T-helper 2 cell treated with Interferon-gamma antibody and Interleukin-4, amounts not matched to agents 100 ng/mL and 5 ng/mL, for 36 hours (primary cell): ENCODE measurements at regions not wholly inside any gene's neighbourhood (a gene's known extent, or its start where the extent isn't known, plus 50 kb on each side); places are given as distances from the start of the nearest gene placed in this dataset.

ENCODE experiments used
- intact Hi-C: fragments of 100-400 bp; cut with micrococcal nuclease; formaldehyde crosslinking; loops from one replicate; pipeline ENCODE4 v1.15.1; 2023

DNA sequence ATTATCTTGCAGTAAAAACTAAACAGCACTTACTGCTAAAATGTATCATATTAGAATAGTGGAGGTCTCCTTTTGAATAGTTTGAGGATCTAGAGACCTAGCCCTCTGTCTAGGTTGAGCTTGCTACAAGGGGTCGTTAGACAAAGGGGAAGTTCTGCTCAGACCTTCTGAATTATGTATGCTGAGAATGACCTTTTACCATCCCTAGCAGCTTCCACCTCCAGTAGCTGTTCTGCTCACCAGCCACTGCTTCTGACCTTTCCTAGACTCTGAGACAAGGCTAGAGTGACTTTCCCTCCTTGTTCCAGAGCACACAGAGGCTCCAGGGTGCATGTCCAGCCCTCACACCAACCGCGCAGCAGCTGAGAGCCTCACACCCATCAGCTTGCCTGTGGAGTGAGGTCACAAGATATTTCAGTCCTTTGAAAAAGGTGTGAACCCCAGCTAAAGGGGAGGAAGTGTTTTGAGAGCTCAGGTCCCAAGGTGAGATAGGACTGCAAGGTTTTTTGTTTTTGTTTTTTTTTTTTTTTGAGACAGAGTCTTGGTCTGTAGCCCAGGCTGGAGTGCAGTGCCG is 289.3 kb upstream of the TNP1 start:
- intact Hi-C loops: no loop called here

DNA sequence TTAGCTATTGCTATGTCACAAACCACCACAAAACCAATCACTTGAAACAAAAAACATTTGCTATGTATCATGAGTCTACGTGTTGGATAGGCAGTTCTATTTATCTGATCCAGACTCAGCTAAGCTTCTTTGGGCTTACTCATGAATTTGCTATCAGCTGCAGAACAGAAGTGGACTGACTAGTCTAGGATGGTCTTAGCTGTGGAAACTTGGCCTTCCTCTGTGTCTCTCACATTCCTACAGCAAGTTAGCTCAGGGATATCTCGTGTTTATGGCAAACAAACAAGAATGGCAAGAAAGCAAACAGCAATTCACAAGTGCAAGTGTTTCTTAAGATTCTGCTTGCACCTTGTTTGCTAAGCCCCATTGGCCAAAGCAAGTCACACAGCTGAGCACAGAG is 288.0 kb upstream of the TNP1 start:
- intact Hi-C loops: no loop called here

DNA sequence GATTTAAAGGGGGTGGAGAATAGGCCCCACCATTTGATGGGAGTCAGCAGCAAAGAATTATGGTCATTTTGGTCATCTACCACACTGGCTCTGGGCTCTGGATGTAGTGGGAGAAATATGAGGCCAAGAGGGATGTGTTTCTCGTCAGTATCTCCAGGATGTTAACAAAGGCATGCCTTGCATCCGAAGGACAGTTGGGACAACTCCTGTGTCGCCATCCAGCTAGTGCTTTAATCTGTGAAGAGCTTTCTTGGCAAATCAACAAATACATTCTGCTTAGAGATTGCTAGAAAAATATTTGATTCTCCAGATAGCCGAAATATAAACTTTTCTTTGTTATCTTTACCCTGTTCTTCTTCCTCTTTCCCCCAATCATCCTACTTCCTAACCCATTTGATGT is 287.1 kb upstream of the TNP1 start:
- intact Hi-C loops: no loop called here

DNA sequence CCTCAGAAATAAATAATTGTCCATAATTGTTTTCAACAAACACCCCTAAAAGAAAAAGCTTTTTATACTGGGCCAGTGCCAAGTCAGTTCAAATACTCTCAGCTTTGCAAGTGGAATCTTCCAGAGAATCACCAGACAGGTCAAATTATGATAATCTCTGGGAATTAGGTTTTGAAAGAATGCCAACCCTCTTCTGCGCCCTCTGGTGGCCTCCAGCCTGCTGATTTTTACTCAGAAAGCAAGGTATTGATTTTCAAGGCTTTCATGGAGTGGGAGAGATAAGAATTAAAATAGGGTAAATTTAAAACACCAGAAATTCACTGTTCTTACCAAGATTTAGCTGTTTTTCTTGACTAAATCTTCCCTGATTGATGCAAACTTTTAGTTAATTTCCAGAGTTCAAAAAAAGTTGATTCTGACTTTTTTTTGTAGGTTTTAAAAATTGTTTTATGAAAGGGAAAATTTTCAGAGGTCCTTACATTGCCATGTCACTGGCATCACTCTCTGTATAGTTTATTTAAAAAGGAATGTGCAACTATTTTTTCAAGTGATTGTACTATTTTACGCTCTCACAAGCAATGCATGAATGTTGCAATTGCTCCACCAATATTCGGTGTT is 282.9 kb upstream of the TNP1 start:
- intact Hi-C loops: loop anchor here (1.0 to 5.0 kb wide), 3 partner anchors 366 to 460 kb away; partner anchors contain the start of gene IGFBP5

DNA sequence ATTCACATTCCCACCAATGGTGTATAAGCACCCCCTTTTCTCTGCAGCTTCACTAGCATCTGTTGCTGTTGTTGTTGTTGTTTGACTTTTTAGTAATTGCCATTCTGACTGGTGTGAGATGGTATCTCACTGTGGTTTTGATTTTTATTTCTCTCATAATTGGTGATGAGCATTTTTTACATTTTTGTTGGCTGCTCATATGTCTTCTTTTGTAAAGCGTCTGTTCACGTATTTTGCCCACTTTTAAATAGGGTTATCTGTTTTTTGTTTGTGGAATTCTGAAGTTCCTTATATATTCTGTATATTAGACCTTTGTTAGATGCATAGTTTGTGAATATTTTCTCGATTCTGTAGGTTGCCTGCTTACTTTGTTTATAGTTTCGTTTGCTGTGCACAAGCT is 278.4 kb upstream of the TNP1 start:
- intact Hi-C loops: no loop called here

DNA sequence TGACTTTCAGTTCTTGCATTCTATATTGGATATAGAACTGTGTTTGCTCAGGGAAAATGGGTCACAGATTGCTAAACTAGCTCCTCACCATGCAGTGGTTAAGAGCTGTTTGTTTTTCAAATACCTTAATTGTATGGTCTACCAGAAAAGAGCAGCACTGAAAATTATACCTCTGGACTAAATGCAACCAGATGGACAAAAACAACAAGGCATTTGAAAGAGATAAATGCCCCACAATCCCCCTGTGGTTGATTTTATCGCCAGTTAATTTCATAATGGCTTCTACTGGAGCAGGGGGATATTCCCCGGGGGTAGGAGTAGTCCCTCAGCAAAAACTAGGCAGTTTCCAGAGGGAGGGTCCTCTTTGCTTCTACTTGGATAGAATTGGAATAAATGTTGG is 267.9 kb upstream of the TNP1 start:
- intact Hi-C loops: no loop called here

DNA sequence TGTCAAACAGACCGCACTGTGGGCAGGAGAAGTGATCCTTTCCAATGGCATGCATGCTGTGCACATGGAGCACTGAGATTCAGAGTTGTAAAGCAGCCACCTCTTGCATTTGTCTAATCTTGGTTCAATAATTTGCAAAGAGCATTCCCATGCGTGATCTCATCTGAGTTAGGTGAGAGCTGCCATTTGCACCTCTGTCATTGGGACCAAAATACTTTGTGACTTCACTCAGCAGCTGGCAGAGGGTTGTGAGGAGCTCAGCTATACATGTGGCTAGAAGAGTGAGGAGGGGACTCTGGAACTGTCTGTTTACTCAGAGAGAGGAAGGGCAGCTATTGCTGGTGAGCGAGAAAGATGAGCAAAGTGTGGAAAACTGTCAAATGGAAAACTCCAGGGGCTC is 265.1 kb upstream of the TNP1 start:
- intact Hi-C loops: no loop called here

DNA sequence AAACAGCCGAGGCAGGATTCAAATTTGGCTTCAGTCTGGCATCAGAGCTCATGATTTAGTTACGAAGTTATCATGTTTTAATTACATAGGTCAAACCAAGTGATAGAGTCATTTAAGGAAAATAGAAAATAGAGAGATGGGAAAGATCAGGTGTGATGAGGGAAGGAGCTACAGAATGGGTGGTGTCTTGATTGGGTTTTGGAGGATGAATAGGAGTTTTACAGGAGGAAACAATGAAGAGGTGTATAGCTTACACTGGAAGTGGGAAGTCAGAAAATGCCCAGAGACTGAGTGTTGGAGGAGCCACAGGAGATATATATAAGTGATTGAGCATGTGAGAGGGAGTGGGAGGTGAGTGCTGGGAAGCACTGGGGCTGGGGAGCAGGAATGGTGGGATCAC is 264.2 kb upstream of the TNP1 start:
- intact Hi-C loops: no loop called here

DNA sequence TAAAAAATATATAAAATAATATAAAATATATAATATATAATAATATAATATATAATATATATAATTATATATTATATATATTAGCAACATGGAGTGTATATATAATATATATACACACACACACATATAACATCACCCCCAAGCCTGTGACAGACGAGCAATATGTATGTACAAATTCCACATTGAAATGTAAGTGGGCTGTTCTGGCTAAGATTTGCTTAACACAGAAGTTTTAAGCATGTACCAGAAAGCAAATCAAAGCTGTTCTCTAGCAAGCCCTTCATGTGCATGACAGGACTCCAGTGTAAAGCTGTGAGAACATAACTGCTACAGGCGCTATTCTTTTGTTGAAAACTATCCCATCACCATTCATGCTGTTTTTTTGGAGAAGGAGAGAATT is 261.7 kb upstream of the TNP1 start:
- intact Hi-C loops: no loop called here

DNA sequence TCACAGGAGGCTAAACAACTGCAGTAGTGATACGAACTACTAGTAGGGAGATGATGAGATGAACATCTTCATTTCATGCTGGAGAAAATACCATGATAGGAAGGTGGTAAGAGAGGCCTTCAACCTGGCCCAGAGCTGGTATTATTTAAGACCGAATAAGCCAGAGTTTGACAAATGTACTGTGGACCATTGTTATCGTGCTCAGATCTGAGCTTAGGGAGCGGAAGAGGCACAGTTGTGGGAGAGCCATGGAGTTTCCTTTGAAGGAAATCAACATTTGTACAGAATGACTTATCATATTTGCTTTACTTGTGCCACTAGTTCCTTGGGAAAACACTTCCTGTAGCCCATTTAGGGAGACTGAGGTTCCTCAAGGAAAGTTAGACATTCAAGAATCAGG is 260.6 kb upstream of the TNP1 start:
- intact Hi-C loops: no loop called here

DNA sequence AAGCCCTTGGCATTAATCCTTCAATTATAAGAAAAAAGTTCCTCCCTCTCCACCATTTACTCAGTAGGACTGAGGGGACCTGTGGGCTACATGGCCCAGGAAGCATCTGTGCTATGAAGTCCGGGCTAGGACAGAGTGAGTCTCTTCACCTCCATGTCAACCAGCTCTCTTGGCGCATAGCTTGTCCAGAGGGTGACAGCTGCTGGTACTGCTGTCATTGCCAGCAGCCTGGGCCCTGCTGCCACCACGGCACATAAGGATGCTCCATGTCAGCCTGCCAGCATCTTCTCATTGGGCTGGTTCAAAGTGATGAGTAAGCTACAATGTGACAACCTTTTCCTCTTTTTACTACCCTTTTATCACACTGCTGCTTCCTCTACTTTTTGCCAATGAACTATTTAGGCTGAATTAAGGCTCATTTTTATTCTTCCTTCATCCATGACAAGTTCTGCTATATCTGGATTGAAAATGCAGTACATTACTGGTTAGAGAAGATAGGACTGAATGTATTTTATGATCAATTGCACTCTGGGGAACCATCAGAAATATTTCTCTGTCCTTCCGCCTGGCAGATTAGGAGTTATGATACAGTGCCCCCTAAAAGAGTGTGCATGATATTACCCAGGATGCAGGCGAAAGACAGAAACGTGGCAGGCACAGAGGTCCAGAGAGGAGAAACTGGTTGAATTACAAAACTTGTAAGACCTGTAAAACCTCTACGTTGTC is 258.9 kb upstream of the TNP1 start:
- intact Hi-C loops: no loop called here

DNA sequence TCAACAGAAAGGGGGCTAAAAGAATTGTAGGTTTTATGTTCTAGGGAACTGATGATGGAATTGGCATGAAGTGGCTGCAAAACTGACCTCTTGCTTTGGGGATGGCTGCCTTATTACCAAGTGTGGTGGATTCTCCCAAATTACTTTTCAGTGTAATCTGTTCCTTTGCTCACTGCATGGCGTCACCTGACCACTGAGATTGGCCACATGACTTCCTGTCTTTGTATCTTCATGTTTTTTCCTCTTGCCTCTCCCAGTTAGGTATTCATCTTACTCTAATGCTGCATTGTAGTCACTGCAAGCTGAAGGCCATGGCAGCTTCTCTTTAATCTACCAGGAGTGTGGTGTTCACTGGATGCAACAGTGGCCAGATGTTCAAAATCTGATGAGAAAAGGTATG is 257.7 kb upstream of the TNP1 start:
- intact Hi-C loops: no loop called here

DNA sequence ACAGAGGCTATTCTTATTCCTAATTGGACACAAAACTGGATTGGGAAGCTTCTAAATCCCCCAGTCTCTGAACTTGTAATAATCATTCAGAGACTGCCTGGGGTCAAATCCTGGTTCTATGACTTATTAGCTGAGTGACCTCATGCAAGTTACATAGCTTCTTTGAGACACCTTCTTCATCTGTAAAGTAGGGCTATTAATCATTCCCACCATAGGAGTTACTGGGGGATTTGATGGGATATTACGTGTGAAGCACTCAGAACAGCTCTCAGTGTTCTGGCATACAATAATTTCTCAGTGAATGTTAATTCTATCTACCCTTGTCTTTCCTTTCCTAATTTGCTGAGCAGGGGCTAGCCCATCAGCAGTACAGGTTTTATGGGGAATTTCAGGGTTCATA is 256.7 kb upstream of the TNP1 start:
- intact Hi-C loops: no loop called here

DNA sequence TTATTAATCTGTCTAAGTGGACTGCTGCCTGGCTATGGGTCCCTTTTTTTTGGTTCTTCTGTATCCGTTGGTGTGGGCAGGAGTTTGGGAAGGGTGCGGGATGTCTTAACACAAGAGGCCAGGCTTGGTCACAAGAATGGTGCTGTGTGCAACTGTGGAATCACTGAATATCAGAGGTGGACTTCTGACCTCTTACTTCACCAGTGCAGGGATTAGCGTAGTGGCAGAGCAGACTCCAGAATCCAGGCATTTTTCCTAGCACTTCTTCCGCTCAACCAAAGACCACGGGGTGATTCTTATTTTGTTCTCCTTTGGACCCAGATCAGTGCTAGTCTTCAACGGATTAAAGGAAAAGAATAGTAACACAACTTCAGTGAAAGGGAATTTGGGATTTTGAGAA is 254.3 kb upstream of the TNP1 start:
- intact Hi-C loops: no loop called here

DNA sequence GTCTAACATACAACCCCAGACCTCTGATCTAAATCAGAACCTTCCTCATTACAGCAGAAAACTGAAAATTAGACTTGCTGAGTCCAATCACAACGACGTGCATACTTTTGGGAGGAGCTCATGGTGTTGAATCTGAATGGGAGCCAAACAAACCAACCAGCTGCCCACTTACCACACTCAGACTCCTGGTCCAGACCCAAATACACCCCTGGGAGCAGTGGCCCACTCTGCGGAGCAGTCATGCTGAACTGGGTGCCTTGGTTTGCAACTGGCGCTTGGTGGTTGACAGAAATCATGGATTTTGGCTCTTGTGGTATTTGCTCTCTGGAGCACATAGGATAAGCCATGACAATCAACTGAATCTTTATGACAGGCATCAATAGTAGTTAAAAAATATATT is 253.6 kb upstream of the TNP1 start:
- intact Hi-C loops: no loop called here

DNA sequence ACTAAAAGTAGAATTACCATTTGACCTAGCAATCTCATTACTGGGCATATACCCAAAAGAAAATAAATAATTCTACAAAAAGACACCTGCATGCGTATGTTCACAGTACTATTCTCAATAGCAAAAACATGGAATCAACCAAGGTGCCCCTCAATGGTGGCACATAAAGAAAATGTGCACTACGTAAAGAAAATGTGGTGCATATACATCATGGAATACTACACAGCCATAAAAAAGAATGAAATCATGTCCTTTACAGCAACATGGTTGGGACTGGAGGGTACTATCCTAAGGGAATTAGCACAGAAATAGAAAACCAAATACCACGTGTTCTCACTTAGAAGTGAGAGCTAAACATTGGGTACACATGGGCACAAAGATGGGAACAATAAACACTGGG is 250.7 kb upstream of the TNP1 start:
- intact Hi-C loops: no loop called here

DNA sequence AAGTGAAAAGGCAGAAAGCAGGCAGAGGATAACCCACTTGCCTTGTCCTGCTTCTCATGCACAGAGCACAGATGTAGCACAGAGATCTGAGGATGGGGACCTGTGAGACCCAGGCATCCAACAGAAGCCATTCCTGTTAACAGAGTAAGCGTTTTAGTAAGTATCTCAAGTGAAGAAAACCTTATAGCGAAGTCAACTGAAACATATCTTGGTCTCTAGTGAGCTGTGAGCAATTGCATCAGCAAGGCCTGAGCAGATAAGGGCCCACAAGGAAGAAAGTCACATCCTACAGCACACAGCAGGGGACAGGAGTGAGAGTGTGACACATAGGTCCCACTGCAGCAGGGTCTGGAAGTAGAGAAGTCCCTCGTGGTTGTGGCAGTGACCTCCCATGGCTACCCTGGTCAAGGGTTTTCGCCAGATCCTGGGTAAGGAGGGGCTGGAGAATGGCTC is 248.7 kb upstream of the TNP1 start:
- intact Hi-C loops: no loop called here

DNA sequence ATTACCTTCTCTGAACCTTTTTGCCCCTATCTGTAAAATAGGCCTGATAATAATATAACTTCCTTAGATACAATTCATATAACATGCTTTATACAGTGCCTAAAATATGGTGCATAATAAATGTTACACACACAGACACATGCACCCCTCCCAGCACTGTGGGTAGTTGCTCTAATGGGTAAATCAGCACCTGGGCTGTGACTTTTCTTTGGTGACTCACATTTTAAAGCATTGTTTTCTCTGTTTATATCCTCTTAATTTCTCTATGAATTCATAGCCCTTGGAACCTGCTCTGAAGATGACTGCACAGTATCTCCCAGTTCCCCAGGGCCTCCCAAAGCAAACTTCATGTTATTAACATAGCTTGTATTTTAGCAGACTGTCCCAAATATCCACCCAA is 248.2 kb upstream of the TNP1 start:
- intact Hi-C loops: no loop called here

DNA sequence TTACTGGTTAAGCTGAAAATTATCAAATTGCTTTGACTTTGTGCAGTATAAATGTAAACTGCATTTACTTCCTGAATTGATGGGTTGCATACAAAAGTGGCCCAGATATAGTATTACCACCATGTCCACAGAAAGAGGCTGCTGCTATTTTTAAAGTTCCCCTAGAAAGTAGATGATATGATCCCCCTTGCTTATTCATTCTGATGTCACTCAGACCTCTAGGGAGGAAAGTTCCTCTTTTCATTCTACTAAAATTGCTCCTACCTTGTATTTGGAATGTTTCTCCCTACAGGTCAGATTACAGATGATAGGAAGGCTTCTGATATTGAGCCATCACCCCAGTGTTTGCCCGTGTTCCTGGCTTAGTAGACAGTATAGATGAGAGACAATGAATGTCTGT is 247.6 kb upstream of the TNP1 start:
- intact Hi-C loops: no loop called here

DNA sequence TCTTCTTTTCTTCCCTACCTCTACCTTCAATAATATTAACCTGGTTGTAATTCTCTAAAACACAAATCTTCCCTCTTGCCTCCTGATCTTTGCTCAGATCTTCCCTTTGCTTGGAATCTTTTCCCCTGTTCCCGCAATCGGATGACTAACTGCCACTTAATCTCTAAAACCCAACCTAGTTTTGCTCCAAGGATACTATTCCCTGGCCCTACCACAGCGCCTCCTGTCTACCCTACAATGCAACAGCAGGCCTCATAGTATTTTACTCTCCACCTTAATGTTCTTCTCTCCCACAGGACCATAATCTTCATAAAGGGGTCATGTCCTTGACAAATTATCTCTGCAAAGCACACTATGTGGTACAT is 246.8 kb upstream of the TNP1 start:
- intact Hi-C loops: no loop called here

DNA sequence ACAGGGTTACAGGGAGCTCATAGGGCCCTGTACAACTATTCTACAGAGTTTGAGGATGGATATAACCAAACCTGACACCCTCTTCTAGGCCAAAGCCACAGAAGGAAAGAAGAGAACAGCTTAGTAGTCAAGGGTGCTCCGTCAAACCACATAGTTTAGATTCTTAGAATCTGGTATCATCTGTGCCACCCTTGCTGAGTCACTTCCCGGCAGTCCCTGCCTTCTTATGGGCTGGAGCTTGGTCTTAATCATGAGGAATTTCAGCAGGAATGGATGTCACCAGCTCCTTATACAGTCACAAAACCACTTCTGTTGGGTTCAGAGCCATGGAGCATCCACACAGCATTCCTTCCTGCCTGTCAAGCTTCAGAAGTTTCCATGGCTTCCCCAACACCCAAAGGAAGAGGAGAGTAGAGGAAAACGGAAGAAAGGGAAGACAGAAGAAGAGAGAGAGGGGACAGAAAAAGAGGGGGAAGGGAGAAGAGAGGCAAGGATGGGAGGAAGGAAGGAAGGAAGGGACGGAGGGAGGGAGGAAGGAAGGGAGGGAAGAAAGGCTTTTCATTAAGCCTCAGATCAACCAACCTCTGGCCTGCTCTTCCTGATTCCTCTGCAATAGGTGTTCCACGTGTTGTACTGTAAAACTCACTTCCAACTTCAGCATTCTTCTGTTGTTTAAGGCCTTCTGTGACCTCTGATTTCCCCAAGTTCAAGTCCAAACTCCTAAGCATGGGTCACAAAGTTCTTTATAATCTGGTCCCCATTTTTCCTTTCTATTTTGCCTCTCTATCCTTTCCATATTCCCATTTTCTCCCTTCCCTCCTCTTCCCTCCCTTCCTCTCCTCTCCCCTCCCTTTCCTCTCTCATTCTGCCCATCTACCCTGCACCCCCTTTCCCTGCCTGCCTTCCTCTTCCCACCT is 246.1 kb upstream of the TNP1 start:
- intact Hi-C loops: no loop called here
